Ascending aorta (tissue), 2 donors: ENCODE measurements at regions not wholly inside any gene's neighbourhood (a gene's known extent, or its start where the extent isn't known, plus 50 kb on each side); places are given as distances from the start of the nearest gene placed in this dataset.

Experiments used
- DNase-seq, 2 donors: peaks; one replicate each; pipeline ENCODE4 v3.0.0-alpha.2; 2019; ENCODE audit warnings: low spot score in 2 of 2
- H3K27ac ChIP-seq, 2 donors: fragments of 200-600 bp; sonication (generic); one replicate each; pipeline ENCODE4 v1.5.1; 2016 to 2017; ENCODE audit warnings: mild to moderate bottlenecking in 1 of 2
- H3K27me3 ChIP-seq: fragments of 200-600 bp; sonication (generic); one replicate; pipeline ENCODE4 v1.5.1; 2017
- H3K36me3 ChIP-seq, 2 donors: fragments of 200-600 bp; sonication (generic); one replicate each; pipeline ENCODE4 v1.5.1; 2016
- H3K4me1 ChIP-seq, 2 donors: fragments of 200-600 bp; sonication (generic); one replicate each; pipeline ENCODE4 v1.5.1; 2016 to 2017; ENCODE audit warnings: mild to moderate bottlenecking in 1 of 2
- H3K4me3 ChIP-seq, 2 donors: fragments of 200-600 bp; sonication (generic); one replicate each; pipeline ENCODE4 v1.5.1; 2016 to 2017; ENCODE audit warnings: mild to moderate bottlenecking in 1 of 2
- H3K9me3 ChIP-seq, 2 donors: fragments of 200-600 bp; sonication (generic); one replicate each; pipeline ENCODE4 v1.5.1; 2016
- intact Hi-C: fragments of 100-400 bp; cut with DNase I; formaldehyde crosslinking; loops from one replicate; pipeline ENCODE4 v1.15.1; 2023
- TF ChIP-seq, protein P1 (sequence below), 3 experiments: fragments of 200-600 bp in 2 of 3; fragments of 450-650 bp in 1 of 3; sonication (generic) in 2 of 3; IDR thresholded peaks; one replicate each; pipeline ENCODE4 v1.5.1; 2016 to 2019; ENCODE audit warnings: antibody characterized with exemption in 3 of 3, mild to moderate bottlenecking in 1 of 3, moderate library complexity in 1 of 3

DNA sequence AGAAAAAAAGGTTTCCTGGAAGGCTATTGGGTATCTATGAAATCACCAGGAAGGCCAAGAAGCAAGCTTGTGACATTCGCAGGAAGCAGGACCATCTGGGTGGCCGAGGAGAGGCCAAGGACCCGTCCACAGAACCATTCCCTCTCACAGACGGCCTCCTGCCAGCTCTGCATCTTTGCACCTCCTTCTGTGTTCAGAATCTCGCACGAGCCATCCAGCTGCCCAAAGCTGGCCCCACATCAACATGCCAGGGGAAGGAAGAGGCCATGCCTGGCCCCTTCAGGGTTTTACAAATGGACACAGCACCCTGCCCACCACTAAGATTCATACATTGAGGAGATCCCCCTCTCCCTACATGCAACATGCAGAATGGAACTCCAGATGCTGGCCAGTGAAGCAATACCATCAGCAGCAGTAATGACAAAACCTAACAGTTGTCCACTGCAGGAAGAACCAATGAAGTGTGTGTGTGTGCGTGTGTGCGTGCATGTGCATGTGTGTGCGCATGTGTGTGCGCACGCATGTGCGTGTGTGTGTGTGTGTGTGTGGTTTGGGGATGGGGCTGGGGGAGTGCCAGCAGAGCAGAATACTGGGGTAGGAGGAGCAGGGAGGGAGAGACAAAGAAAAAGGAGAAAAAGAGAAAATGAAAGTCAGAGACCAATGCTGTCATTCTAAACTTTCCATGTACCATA is 184.2 kb upstream of the FOXQ1 start:
- H3K27ac ChIP-seq, result no peak overlapping the region
- no peaks in the 10 kb centered on the region for H3K27me3 ChIP-seq
- DNase-seq, result no peak
- intact Hi-C loops, result no loop called here
- H3K9me3 ChIP-seq, result no peaks in the 10 kb centered on the region
- H3K36me3 ChIP-seq, result no peaks in the 10 kb centered on the region
- no peaks in the 10 kb centered on the region for H3K4me1 ChIP-seq
- TF ChIP-seq, protein P1, sequence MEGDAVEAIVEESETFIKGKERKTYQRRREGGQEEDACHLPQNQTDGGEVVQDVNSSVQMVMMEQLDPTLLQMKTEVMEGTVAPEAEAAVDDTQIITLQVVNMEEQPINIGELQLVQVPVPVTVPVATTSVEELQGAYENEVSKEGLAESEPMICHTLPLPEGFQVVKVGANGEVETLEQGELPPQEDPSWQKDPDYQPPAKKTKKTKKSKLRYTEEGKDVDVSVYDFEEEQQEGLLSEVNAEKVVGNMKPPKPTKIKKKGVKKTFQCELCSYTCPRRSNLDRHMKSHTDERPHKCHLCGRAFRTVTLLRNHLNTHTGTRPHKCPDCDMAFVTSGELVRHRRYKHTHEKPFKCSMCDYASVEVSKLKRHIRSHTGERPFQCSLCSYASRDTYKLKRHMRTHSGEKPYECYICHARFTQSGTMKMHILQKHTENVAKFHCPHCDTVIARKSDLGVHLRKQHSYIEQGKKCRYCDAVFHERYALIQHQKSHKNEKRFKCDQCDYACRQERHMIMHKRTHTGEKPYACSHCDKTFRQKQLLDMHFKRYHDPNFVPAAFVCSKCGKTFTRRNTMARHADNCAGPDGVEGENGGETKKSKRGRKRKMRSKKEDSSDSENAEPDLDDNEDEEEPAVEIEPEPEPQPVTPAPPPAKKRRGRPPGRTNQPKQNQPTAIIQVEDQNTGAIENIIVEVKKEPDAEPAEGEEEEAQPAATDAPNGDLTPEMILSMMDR (IDR thresholded peaks at IDR 0.05), result no peak
- no peak overlapping the region for H3K4me3 ChIP-seq

DNA sequence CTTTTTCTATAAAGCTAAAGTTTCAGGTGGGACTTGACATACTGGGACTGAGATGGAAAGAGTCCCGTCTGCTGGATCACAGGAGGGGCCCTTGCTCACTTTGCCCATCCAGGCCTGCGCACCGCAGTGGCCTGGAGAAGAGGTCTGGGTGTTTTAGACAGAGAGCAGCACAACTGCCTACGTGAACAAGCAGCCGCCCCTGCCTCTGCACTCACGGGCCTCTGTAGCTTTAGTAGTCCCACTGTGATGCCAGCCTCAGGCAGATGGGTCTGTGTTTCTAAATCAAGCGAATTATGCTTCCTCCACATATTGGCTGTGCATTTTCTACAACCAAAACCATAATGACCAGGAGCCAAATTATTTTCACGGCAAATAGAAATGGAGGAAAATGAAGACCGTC is 184.8 kb upstream of the FOXQ1 start:
- H3K27me3 ChIP-seq, result no peaks in the 10 kb centered on the region
- no peak for DNase-seq
- no peaks in the 10 kb centered on the region for H3K4me1 ChIP-seq
- no peaks in the 10 kb centered on the region for H3K9me3 ChIP-seq
- TF ChIP-seq, protein P1 (IDR thresholded peaks at IDR 0.05), result no peak
- no peak overlapping the region for H3K27ac ChIP-seq
- no peaks in the 10 kb centered on the region for H3K36me3 ChIP-seq
- intact Hi-C loops, result no loop called here
- no peak overlapping the region for H3K4me3 ChIP-seq

DNA sequence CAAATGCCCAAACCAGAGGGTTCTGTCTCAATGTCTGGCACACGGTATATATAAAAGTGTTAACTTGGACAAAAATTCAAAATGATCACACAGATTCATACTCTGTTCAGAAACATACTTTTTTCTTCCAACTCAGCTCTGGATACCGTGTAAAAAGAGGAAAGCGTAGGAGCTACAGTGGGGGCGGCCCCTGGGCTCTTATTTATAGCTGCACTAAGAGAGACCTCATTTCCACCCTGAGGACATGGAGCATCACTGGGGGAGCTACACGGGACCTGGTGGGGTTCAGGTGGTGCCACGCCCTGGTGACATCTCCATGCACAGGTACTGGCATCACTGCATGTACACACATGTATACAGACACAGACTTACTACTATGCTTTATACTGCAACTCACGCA is 185.9 kb upstream of the FOXQ1 start:
- intact Hi-C loops, result no loop called here
- H3K27ac ChIP-seq, result no peak overlapping the region
- no peak for DNase-seq
- H3K4me3 ChIP-seq, result no peak overlapping the region
- H3K4me1 ChIP-seq, result no peaks in the 10 kb centered on the region
- no peaks in the 10 kb centered on the region for H3K27me3 ChIP-seq
- no peaks in the 10 kb centered on the region for H3K36me3 ChIP-seq
- H3K9me3 ChIP-seq, result no peaks in the 10 kb centered on the region
- TF ChIP-seq, protein P1 (IDR thresholded peaks at IDR 0.05), result no peak

DNA sequence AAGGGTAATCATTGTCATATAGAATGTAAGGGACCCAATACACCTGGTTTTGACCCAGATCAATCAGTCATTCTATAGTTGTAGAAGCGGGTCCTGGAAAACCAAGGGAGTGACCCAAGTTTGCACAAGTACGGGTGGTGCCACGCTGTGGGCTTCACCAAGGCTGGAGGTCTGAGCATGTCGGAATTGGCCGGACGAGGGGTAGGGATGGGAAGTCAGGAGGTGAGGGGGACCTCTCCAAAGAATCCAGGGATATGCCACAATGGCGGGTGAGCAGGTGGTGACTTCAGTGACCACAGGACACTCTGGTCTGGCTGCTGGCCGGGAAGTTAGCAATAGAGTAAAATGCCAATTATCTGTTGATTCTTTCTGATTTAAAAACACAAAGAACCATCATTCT is 186.6 kb upstream of the FOXQ1 start:
- DNase-seq, result no peak
- no peaks in the 10 kb centered on the region for H3K4me1 ChIP-seq
- no peaks in the 10 kb centered on the region for H3K36me3 ChIP-seq
- TF ChIP-seq, protein P1 (IDR thresholded peaks at IDR 0.05), result no peak
- H3K4me3 ChIP-seq, result no peak overlapping the region
- no peaks in the 10 kb centered on the region for H3K27me3 ChIP-seq
- no peaks in the 10 kb centered on the region for H3K9me3 ChIP-seq
- H3K27ac ChIP-seq, result no peak overlapping the region
- intact Hi-C loops, result no loop called here

DNA sequence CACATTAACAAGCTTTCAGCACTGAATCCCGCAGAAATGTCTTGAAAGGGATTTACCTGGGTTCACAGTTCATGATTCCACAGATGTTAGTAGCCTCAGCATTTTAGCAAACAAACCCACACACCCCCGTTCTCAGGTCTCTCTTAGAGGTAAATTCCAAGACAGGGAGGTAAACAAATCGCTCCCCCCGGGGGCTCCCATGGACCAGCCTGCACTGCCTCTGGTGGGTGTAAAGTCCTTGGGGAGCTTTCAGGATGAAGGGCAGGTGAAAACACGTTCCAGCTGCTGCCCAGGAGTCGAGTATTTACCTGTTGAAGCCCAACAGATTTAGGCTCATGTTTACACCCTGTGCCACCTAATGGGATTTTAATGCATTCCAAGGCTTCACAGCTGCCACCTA is 187.0 kb upstream of the FOXQ1 start:
- TF ChIP-seq, protein P1 (IDR thresholded peaks at IDR 0.05), result no peak
- peak in 1 of 2 donors; percentile 42 for DNase-seq
- H3K27ac ChIP-seq, result no peak overlapping the region
- H3K27me3 ChIP-seq, result no peaks in the 10 kb centered on the region
- H3K4me3 ChIP-seq, result no peak overlapping the region
- H3K36me3 ChIP-seq, result no peaks in the 10 kb centered on the region
- no peaks in the 10 kb centered on the region for H3K9me3 ChIP-seq
- intact Hi-C loops, result no loop called here
- no peaks in the 10 kb centered on the region for H3K4me1 ChIP-seq
